ENCODE measurements at regions not wholly inside any gene's neighbourhood (a gene's known extent, or its start where the extent isn't known, plus 50 kb on each side); places are given as distances from the start of the nearest gene placed in this dataset.

DNA sequence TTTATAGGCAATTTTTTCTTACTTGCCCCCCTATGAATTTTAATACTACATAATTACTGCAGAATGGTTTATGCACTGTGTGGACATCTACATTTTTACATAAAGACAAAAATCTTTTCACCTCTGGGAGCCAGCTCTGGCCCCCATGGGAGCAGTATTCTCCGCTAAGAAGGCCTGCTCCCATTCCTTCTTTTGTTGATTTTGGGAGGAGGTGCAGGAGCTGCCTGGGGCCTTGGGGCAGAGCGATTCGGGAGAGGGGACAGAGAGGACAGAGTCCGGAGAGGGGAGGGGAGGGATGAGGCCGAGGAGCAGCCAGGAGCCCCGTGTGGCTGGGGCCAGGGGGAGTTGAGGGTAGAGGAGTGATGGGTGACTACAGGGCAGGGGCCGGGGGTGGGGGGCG lies 452.0 kb downstream of the PREX1 start (continued):
- TF ChIP-seq RBM39 (IDR thresholded peaks at IDR 0.05; ENCODE audit: low read depth, low read length, poor library complexity, severe bottlenecking) (no peak), NR2F6 (IDR thresholded peaks at IDR 0.05) (peak; percentile 46; the same call in 1 of the 2 replicates), NR2F6 (CRISPR knock-in tag; IDR thresholded peaks at IDR 0.05) (no peak), MEF2D (CRISPR knock-in tag; IDR thresholded peaks at IDR 0.05) (no peak), NR0B2 (CRISPR knock-in tag; IDR thresholded peaks at IDR 0.05) (peak; percentile 41; the same call in 1 of the 2 replicates), ZNF687 (CRISPR knock-in tag; IDR thresholded peaks at IDR 0.05) (0 out of 2 replicates have a peak, but pooled peaks have one; percentile 23), SKIL (CRISPR knock-in tag; IDR thresholded peaks at IDR 0.05; ENCODE audit: borderline replicate concordance) (0 out of 2 replicates have a peak, but pooled peaks have one; percentile 37), MTA1 (CRISPR knock-in tag; IDR thresholded peaks at IDR 0.05; ENCODE audit: borderline replicate concordance) (peak; percentile 36; the same call in 1 of the 2 replicates), ZNF263 (CRISPR knock-in tag; IDR thresholded peaks at IDR 0.05) (peak; percentile 59), ARID2 (CRISPR knock-in tag; IDR thresholded peaks at IDR 0.05; ENCODE audit: borderline replicate concordance) (no peak), KDM6A (CRISPR knock-in tag; IDR thresholded peaks at IDR 0.05; ENCODE audit: low read depth) (peak; percentile 73)
- TF ChIP-seq, protein P1, sequence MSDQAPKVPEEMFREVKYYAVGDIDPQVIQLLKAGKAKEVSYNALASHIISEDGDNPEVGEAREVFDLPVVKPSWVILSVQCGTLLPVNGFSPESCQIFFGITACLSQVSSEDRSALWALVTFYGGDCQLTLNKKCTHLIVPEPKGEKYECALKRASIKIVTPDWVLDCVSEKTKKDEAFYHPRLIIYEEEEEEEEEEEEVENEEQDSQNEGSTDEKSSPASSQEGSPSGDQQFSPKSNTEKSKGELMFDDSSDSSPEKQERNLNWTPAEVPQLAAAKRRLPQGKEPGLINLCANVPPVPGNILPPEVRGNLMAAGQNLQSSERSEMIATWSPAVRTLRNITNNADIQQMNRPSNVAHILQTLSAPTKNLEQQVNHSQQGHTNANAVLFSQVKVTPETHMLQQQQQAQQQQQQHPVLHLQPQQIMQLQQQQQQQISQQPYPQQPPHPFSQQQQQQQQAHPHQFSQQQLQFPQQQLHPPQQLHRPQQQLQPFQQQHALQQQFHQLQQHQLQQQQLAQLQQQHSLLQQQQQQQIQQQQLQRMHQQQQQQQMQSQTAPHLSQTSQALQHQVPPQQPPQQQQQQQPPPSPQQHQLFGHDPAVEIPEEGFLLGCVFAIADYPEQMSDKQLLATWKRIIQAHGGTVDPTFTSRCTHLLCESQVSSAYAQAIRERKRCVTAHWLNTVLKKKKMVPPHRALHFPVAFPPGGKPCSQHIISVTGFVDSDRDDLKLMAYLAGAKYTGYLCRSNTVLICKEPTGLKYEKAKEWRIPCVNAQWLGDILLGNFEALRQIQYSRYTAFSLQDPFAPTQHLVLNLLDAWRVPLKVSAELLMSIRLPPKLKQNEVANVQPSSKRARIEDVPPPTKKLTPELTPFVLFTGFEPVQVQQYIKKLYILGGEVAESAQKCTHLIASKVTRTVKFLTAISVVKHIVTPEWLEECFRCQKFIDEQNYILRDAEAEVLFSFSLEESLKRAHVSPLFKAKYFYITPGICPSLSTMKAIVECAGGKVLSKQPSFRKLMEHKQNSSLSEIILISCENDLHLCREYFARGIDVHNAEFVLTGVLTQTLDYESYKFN (CRISPR knock-in tag; conservative IDR thresholded peaks at IDR 0.05): peak; percentile 67
- TF ChIP-seq, protein P2, sequence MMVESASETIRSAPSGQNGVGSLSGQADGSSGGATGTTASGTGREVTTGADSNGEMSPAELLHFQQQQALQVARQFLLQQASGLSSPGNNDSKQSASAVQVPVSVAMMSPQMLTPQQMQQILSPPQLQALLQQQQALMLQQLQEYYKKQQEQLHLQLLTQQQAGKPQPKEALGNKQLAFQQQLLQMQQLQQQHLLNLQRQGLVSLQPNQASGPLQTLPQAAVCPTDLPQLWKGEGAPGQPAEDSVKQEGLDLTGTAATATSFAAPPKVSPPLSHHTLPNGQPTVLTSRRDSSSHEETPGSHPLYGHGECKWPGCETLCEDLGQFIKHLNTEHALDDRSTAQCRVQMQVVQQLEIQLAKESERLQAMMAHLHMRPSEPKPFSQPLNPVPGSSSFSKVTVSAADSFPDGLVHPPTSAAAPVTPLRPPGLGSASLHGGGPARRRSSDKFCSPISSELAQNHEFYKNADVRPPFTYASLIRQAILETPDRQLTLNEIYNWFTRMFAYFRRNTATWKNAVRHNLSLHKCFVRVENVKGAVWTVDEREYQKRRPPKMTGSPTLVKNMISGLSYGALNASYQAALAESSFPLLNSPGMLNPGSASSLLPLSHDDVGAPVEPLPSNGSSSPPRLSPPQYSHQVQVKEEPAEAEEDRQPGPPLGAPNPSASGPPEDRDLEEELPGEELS (CRISPR knock-in tag; IDR thresholded peaks at IDR 0.05): peak; percentile 17
- TF ChIP-seq, protein P3, sequence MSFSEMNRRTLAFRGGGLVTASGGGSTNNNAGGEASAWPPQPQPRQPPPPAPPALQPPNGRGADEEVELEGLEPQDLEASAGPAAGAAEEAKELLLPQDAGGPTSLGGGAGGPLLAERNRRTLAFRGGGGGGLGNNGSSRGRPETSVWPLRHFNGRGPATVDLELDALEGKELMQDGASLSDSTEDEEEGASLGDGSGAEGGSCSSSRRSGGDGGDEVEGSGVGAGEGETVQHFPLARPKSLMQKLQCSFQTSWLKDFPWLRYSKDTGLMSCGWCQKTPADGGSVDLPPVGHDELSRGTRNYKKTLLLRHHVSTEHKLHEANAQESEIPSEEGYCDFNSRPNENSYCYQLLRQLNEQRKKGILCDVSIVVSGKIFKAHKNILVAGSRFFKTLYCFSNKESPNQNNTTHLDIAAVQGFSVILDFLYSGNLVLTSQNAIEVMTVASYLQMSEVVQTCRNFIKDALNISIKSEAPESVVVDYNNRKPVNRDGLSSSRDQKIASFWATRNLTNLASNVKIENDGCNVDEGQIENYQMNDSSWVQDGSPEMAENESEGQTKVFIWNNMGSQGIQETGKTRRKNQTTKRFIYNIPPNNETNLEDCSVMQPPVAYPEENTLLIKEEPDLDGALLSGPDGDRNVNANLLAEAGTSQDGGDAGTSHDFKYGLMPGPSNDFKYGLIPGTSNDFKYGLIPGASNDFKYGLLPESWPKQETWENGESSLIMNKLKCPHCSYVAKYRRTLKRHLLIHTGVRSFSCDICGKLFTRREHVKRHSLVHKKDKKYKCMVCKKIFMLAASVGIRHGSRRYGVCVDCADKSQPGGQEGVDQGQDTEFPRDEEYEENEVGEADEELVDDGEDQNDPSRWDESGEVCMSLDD (CRISPR knock-in tag; IDR thresholded peaks at IDR 0.05; ENCODE audit: borderline replicate concordance): no peak
